ENCODE measurements at regions not wholly inside any gene's neighbourhood (a gene's known extent, or its start where the extent isn't known, plus 50 kb on each side); places are given as distances from the start of the nearest gene placed in this dataset.

- no peaks in the 10 kb centered on the region for H3K79me2 ChIP-seq (ENCODE audit: control insufficient read depth, insufficient read depth, low read length, poor library complexity)
- no peak overlapping the region for H3K4me3 ChIP-seq (ENCODE audit: low read depth, low read length)
- H3K18ac ChIP-seq (ENCODE audit: low read length): no peak overlapping the region
- H2AFZ ChIP-seq (ENCODE audit: insufficient read depth, low read length, poor library complexity): no peak overlapping the region
- peak overlapping the region; percentile 45 for H2BK12ac ChIP-seq (ENCODE audit: low read length)
- H2BK5ac ChIP-seq (ENCODE audit: low read depth, low read length, poor library complexity): no peak overlapping the region
- H3K4me2 ChIP-seq (ENCODE audit: low read length): no peak overlapping the region
- peaks cover 3% of the 10 kb centered on the region for H3K79me1 ChIP-seq (ENCODE audit: low read length)
- H3K4ac ChIP-seq (ENCODE audit: low read depth, low read length): no peak overlapping the region
- no peak overlapping the region for H3K14ac ChIP-seq (ENCODE audit: low read length)
- no peak overlapping the region for H2BK120ac ChIP-seq (ENCODE audit: insufficient read depth, low read length, poor library complexity)
- H3K27ac ChIP-seq (ENCODE audit: low read depth, low read length): no peak overlapping the region
- no peak overlapping the region for H4K91ac ChIP-seq (ENCODE audit: low read depth, low read length)
- WGBS (ENCODE audit: extremely low coverage, insufficient coverage, insufficient read length): no CpG with 5 or more reads among the region's 9 CpGs
- no peak overlapping the region for H2AK5ac ChIP-seq (ENCODE audit: low read length)
- no peak overlapping the region for H3K23ac ChIP-seq (ENCODE audit: low read length)
- H3K9me3 ChIP-seq (ENCODE audit: insufficient read depth, low read depth, low read length): no peaks in the 10 kb centered on the region
- H3K27me3 ChIP-seq (ENCODE audit: insufficient read depth, low read length): no peaks in the 10 kb centered on the region
- H4K8ac ChIP-seq (ENCODE audit: low read depth, low read length): no peak overlapping the region
- H3K9ac ChIP-seq (ENCODE audit: low read length): no peak overlapping the region
- no peak overlapping the region for H4K12ac ChIP-seq (ENCODE audit: low read depth, low read length)
- H3K4me1 ChIP-seq (ENCODE audit: control insufficient read depth in 1 of 2, insufficient read depth in 2 of 2, low read length in 2 of 2): peaks cover 12 to 35% of the 10 kb centered on the region in 2 experiments
- DNase-seq: peak; percentile 53 to 72
- no peaks in the 10 kb centered on the region for H3K36me3 ChIP-seq (ENCODE audit: control insufficient read depth in 1 of 2, insufficient read depth in 2 of 2, low read length in 2 of 2)
Measured at GRCh38 chr17:43327834-43328420, 70.9 kb upstream of the ARL4D start.

DNA sequence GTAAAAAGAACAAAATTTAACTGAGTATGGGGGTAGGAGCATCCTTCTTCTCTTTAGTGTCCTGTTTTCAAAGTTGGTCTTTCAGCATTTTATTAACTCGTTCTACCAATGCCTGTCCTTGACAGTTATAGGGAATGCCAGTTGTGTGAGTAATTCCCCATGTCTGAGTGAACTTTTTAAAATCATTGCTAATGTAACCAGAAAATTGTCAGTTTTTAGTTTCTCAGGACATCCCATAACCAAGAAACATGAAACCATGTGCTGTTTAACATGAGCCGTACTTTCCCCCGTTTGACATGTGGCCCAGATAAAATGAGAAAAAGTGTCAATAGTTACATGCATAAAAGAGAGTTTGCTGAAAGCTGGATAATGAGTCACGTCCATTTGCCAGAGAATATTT lies 71.4 kb upstream of the ARL4D start:
- Histone ChIP-seq H3K23ac (ENCODE audit: low read length) (no peak overlapping the region), H4K91ac (ENCODE audit: low read depth, low read length) (no peak overlapping the region), H3K9me3 (ENCODE audit: insufficient read depth, low read depth, low read length) (no peaks in the 10 kb centered on the region), H2AFZ (ENCODE audit: insufficient read depth, low read length, poor library complexity) (no peak overlapping the region), H3K27ac (ENCODE audit: low read depth, low read length) (no peak overlapping the region), H3K36me3 (ENCODE audit: control insufficient read depth in 1 of 2, insufficient read depth in 2 of 2, low read length in 2 of 2) (no peaks in the 10 kb centered on the region), H4K8ac (ENCODE audit: low read depth, low read length) (no peak overlapping the region), H3K14ac (ENCODE audit: low read length) (no peak overlapping the region), H3K4me1 (ENCODE audit: control insufficient read depth in 1 of 2, insufficient read depth in 2 of 2, low read length in 2 of 2) (peaks cover 12 to 35% of the 10 kb centered on the region in 2 experiments), H3K9ac (ENCODE audit: low read length) (no peak overlapping the region), H2BK5ac (ENCODE audit: low read depth, low read length, poor library complexity) (no peak overlapping the region), H3K18ac (ENCODE audit: low read length) (no peak overlapping the region), H2AK5ac (ENCODE audit: low read length) (no peak overlapping the region), H3K27me3 (ENCODE audit: insufficient read depth, low read length) (no peaks in the 10 kb centered on the region), H2BK120ac (ENCODE audit: insufficient read depth, low read length, poor library complexity) (no peak overlapping the region), H3K79me1 (ENCODE audit: low read length) (peaks cover 3% of the 10 kb centered on the region), H3K4me2 (ENCODE audit: low read length) (no peak overlapping the region), H3K79me2 (ENCODE audit: control insufficient read depth, insufficient read depth, low read length, poor library complexity) (no peaks in the 10 kb centered on the region), H2BK12ac (ENCODE audit: low read length) (no peak overlapping the region), H3K4me3 (ENCODE audit: low read depth, low read length) (no peak overlapping the region), H4K12ac (ENCODE audit: low read depth, low read length) (no peak overlapping the region), H3K4ac (ENCODE audit: low read depth, low read length) (no peak overlapping the region)
- WGBS (ENCODE audit: extremely low coverage, insufficient coverage, insufficient read length): no CpG with 5 or more reads among the region's 4 CpGs
- DNase-seq: peak in 1 of 2 donors; percentile 9

GRCh38 chr17:43326490-43327275 lies 72.1 kb upstream of the ARL4D start:
- Histone ChIP-seq H3K4ac (ENCODE audit: low read depth, low read length) (no peak overlapping the region), H3K9ac (ENCODE audit: low read length) (no peak overlapping the region), H3K79me2 (ENCODE audit: control insufficient read depth, insufficient read depth, low read length, poor library complexity) (no peaks in the 10 kb centered on the region), H3K4me3 (ENCODE audit: low read depth, low read length) (no peak overlapping the region), H4K8ac (ENCODE audit: low read depth, low read length) (no peak overlapping the region), H3K27ac (ENCODE audit: low read depth, low read length) (no peak overlapping the region), H2BK12ac (ENCODE audit: low read length) (no peak overlapping the region), H3K36me3 (ENCODE audit: control insufficient read depth in 1 of 2, insufficient read depth in 2 of 2, low read length in 2 of 2) (no peaks in the 10 kb centered on the region), H4K91ac (ENCODE audit: low read depth, low read length) (no peak overlapping the region), H3K18ac (ENCODE audit: low read length) (no peak overlapping the region), H4K12ac (ENCODE audit: low read depth, low read length) (no peak overlapping the region), H2BK5ac (ENCODE audit: low read depth, low read length, poor library complexity) (no peak overlapping the region), H3K4me1 (ENCODE audit: control insufficient read depth in 1 of 2, insufficient read depth in 2 of 2, low read length in 2 of 2) (peaks cover 11 to 30% of the 10 kb centered on the region in 2 experiments), H3K14ac (ENCODE audit: low read length) (no peak overlapping the region), H3K4me2 (ENCODE audit: low read length) (no peak overlapping the region), H3K79me1 (ENCODE audit: low read length) (peaks cover 3% of the 10 kb centered on the region), H3K23ac (ENCODE audit: low read length) (no peak overlapping the region), H3K9me3 (ENCODE audit: insufficient read depth, low read depth, low read length) (no peaks in the 10 kb centered on the region), H3K27me3 (ENCODE audit: insufficient read depth, low read length) (no peaks in the 10 kb centered on the region), H2AK5ac (ENCODE audit: low read length) (no peak overlapping the region), H2BK120ac (ENCODE audit: insufficient read depth, low read length, poor library complexity) (peak overlapping the region; percentile 69), H2AFZ (ENCODE audit: insufficient read depth, low read length, poor library complexity) (no peak overlapping the region)
- DNase-seq: peak; percentile 43 to 86
- no CpG with 5 or more reads among the region's 7 CpGs for WGBS (ENCODE audit: extremely low coverage, insufficient coverage, insufficient read length)

GRCh38 chr17:43324205-43324893 lies 74.4 kb upstream of the ARL4D start:
- Histone ChIP-seq H4K91ac (ENCODE audit: low read depth, low read length) (no peak overlapping the region), H3K9ac (ENCODE audit: low read length) (no peak overlapping the region), H3K4me2 (ENCODE audit: low read length) (no peak overlapping the region), H3K9me3 (ENCODE audit: insufficient read depth, low read depth, low read length) (peaks cover 5% of the 10 kb centered on the region), H3K79me1 (ENCODE audit: low read length) (peaks cover 3% of the 10 kb centered on the region), H2BK5ac (ENCODE audit: low read depth, low read length, poor library complexity) (no peak overlapping the region), H3K27me3 (ENCODE audit: insufficient read depth, low read length) (no peaks in the 10 kb centered on the region), H2AFZ (ENCODE audit: insufficient read depth, low read length, poor library complexity) (no peak overlapping the region), H3K18ac (ENCODE audit: low read length) (no peak overlapping the region), H3K4ac (ENCODE audit: low read depth, low read length) (no peak overlapping the region), H2BK12ac (ENCODE audit: low read length) (no peak overlapping the region), H3K4me1 (ENCODE audit: control insufficient read depth in 1 of 2, insufficient read depth in 2 of 2, low read length in 2 of 2) (peaks cover 11 to 24% of the 10 kb centered on the region in 2 experiments), H2AK5ac (ENCODE audit: low read length) (no peak overlapping the region), H3K4me3 (ENCODE audit: low read depth, low read length) (no peak overlapping the region), H3K23ac (ENCODE audit: low read length) (no peak overlapping the region), H3K27ac (ENCODE audit: low read depth, low read length) (no peak overlapping the region), H3K79me2 (ENCODE audit: control insufficient read depth, insufficient read depth, low read length, poor library complexity) (no peaks in the 10 kb centered on the region), H4K12ac (ENCODE audit: low read depth, low read length) (no peak overlapping the region), H3K14ac (ENCODE audit: low read length) (no peak overlapping the region), H2BK120ac (ENCODE audit: insufficient read depth, low read length, poor library complexity) (no peak overlapping the region), H4K8ac (ENCODE audit: low read depth, low read length) (no peak overlapping the region), H3K36me3 (ENCODE audit: control insufficient read depth in 1 of 2, insufficient read depth in 2 of 2, low read length in 2 of 2) (no peaks in the 10 kb centered on the region)
- DNase-seq: peak; percentile 58 to 69
- WGBS (ENCODE audit: extremely low coverage, insufficient coverage, insufficient read length): no CpG with 5 or more reads among the region's 22 CpGs
